GM18511 (cell line): ENCODE measurements at regions not wholly inside any gene's neighbourhood (a gene's known extent, or its start where the extent isn't known, plus 50 kb on each side); places are given as distances from the start of the nearest gene placed in this dataset.
"Not testable (repeated sequence)": the region's sequence is repeated elsewhere in the genome, so short reads cannot be mapped to it uniquely, and the experiment has no call there.

Experiments
- ATAC-seq: cut with Tn5 transposase; IDR thresholded peaks from one replicate; pipeline ENCODE4 v1.9.1; 2021; ENCODE audit warnings: mild to moderate bottlenecking, moderate library complexity; ENCODE audit not compliant: unreplicated experiment

- not testable (repeated sequence) for ATAC-seq
Observed at GRCh38 chr12:84154991-84155930, 757.3 kb downstream of the SLC6A15 start.

DNA sequence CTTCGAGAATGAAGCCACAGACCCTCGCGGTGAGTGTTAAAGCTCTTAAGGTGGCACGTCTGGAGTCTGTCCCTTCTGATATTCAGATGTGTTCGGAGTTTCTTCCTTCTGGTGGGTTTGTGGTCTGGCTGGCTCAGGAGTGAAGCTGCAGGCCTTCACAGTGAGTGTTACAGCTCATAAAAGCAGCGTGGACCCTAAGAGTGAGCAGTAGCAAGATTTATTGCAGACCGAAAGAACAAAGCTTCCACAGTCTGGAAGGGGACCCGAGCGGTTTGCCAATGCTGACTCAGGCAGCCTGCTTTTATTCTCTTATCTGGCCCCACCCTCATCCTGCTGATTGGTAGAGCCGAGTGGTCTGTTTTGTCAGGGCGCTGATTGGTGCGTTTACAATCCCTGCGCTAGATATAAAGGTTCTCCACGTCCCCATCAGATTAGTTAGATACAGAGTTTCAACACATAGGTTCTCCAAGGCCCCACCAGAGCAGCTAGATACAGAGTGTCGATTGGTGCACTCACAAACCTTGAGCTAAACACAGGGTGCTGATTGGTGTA is 758.1 kb downstream of the SLC6A15 start:
- not testable (repeated sequence) for ATAC-seq

DNA sequence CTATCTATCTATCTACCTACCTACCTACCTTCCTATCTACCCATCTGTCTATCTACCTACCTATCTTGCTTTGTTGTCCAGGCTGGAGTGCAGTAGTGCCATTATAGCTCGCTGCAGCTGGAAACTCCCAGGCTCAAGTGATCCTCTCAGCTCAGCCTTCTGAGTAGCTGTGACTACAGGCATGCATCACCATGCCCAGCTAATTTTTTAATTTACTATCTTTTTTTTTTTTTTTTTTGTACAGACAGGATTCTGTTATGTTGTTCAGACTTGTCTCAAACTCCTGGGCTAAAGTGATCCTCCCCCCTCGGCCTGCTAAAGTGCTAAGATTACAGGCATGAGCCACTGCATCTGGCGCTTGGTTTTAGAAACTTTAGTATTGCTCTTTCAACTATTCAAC is 762.4 kb downstream of the SLC6A15 start:
- no peak for ATAC-seq

GRCh38 chr12:84148335-84148734 is 764.3 kb downstream of the SLC6A15 start:
- ATAC-seq: no peak

GRCh38 chr12:84136862-84137367 is 775.7 kb downstream of the SLC6A15 start:
- no peak for ATAC-seq

DNA sequence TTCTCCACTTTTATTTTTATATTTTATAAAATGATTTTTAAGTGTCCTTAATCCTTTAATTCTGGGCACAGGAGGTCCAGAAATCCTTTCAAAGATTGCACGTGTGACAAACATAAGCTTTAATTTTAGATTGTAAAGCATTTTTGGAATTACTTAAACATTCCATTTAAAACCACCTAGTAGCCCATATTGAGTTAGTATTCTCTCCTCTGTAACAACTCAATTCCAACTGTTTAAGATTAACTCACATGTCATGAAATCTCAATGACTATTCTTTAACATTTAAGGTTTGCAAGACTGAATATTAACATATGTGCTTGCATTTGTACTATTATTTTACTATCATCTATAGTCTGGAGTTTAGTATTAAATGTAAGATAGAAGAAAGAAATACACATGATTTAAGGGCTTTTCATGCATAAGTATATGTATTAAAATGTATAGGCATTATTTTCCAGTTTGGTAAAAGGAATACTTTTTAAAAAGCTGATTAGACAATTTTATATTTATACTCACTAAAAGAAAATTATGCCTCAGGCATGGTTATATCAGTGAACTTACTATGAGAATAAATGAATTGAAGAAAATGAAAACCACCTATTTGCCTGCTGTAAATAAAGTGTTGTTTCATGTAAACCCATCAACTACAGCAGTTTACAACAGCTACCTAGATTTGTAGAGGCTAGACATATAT is 776.9 kb downstream of the SLC6A15 start:
- ATAC-seq: no peak

DNA sequence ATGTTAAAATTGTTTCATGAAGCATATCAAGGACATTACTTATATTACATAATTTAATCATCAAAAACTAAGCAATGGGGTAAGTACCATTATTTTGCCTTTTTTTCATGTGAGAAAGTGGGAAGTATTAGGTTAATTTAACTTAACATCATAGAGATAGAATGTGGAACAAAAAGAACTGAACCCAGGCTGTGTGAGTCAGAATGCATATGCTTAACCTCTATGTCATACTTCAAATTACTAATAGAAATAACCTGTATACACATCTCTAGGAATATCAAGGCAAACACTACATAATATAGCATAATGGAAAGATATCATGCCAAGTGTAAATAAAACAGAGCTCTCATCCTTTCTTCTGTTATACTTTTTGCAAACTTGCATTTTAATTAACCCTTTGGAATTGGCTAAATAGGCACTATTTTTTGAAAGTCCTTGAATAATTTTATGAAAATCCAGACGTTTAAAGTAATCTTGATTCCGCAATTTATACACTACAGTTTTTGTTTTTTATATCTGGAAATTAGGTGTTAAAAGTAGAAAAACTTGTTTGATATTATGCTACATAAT is 777.7 kb downstream of the SLC6A15 start:
- no peak for ATAC-seq

DNA sequence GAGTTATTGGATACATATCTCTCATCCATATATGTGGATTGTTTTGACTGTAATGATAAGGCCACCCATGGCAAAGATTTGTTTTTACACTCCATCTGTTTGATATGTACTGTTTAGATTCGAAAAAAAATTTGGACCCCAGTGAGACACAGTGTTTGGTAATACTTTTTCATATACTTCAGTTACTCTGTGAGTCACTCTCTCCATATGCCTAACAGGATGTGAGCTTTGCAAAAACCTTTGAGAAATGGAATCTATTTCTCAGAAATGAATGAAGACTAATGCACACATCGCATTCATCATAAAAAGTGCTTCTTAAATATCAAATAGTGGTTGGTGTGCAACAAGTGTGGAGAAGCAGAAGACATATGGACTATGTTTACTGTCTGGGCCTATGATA is 781.5 kb downstream of the SLC6A15 start:
- ATAC-seq: no peak

GRCh38 chr12:84128117-84128991 is 784.2 kb downstream of the SLC6A15 start:
- ATAC-seq: no peak

GRCh38 chr12:84124211-84124610 is 788.4 kb downstream of the SLC6A15 start:
- ATAC-seq: no peak

DNA sequence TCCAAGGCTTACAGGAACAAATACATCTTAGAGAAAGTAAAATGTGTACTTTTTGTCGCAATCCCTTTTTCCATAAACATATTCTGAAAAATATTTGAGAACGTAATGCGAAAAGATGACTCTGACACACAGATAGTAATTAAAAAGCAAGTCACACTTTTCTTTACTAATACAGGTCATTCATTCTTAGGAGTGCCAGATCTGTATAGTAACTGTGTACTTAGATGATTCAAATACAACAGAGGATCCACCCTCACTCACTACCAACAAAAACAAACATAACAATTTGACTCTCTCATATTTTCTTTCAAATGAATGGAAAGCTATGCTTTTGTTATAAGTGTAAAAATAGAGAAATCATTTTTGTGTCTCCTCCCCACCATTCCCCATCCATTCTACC is 795.4 kb downstream of the SLC6A15 start:
- no peak for ATAC-seq

- no peak for ATAC-seq
Observed at GRCh38 chr12:84113666-84114065, 798.9 kb downstream of the SLC6A15 start.

GRCh38 chr12:84103886-84104285 is 808.7 kb downstream of the SLC6A15 start:
- not testable (repeated sequence) for ATAC-seq

GRCh38 chr12:84101963-84102362 is 810.6 kb downstream of the SLC6A15 start:
- ATAC-seq: not testable (repeated sequence)

- ATAC-seq: not testable (repeated sequence)
Observed at GRCh38 chr12:84099591-84099990, 813.0 kb downstream of the SLC6A15 start.

GRCh38 chr12:84091651-84092050 is 820.9 kb downstream of the SLC6A15 start:
- ATAC-seq: no peak

GRCh38 chr12:84089356-84089755 is 823.2 kb downstream of the SLC6A15 start:
- no peak for ATAC-seq

GRCh38 chr12:84085046-84085445 is 827.6 kb downstream of the SLC6A15 start:
- ATAC-seq: no peak

GRCh38 chr12:84079626-84080025 is 833.0 kb downstream of the SLC6A15 start:
- no peak for ATAC-seq

DNA sequence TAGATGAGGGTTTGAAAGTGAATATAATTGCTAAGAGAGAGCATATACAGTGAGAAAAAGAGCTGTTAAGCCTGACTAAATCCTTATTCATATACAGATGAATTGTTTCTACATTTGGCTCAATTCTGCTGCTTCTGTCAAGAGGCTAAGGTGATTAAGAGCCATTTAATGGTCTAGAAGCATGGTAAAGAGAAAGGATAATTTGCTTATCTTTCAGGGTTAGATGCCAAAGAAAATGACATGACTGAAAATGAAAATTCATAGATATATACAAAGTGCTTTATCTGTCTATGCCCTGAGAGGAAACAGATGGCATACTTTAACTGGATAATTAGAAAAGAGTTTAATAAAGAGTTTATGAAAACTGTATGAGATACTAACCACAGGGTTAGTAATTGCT is 834.9 kb downstream of the SLC6A15 start:
- ATAC-seq: no peak
